ENCODE measurements at regions not wholly inside any gene's neighbourhood (a gene's known extent, or its start where the extent isn't known, plus 50 kb on each side); places are given as distances from the start of the nearest gene placed in this dataset.
"Not testable (repeated sequence)": the region's sequence is repeated elsewhere in the genome, so short reads cannot be mapped to it uniquely, and the experiment has no call there.

DNA sequence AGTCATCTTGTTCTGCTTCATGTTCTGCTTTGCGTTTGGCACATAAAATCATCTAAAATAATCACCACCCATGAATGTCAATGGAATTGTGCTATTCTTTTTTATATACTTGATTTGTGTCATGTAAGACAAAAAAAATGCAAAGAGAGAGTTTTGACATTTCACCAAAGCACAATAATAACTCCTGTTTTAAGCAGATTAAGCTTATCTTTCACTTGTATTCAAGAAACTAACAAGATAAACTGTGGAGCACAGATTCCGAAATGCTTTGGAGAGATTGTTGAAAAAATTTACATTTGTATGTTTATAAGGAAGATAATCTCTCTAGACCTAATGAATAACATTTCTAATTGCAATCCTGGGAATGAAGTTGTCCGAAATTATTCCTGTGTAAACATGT lies 225.1 kb upstream of the ANXA10 start:
- H3K4me3 ChIP-seq (ENCODE audit: low read length): no peak overlapping the region
- TF ChIP-seq POLR2AphosphoS5 (IDR thresholded peaks at IDR 0.05) (no peak), EZH2 (IDR thresholded peaks at IDR 0.05; ENCODE audit: borderline replicate concordance, insufficient read depth, low read length, poor library complexity, severe bottlenecking) (no peak)
- H3K4me2 ChIP-seq (ENCODE audit: low read length): no peak overlapping the region
- H3K27me3 ChIP-seq (ENCODE audit: insufficient read depth, low read depth, low read length): no peaks in the 10 kb centered on the region
- no peaks in the 10 kb centered on the region for H3F3A ChIP-seq (ENCODE audit: insufficient read depth, low read length, poor library complexity, severe bottlenecking)
- no peak overlapping the region for H3K9ac ChIP-seq (ENCODE audit: low read length)
- H3K36me3 ChIP-seq (ENCODE audit: insufficient read depth, low read length): no peaks in the 10 kb centered on the region
- H3K9me3 ChIP-seq (ENCODE audit: low read length): no peaks in the 10 kb centered on the region
- no peaks in the 10 kb centered on the region for H3K9me2 ChIP-seq (ENCODE audit: insufficient read depth, low read length)
- no peaks in the 10 kb centered on the region for H3K79me2 ChIP-seq (replicated peaks; ENCODE audit: insufficient read depth, low read length)
- no peaks in the 10 kb centered on the region for H4K20me1 ChIP-seq (ENCODE audit: insufficient read depth)
- no peak overlapping the region for H2AFZ ChIP-seq (ENCODE audit: low read depth, low read length)
- H3K27ac ChIP-seq (ENCODE audit: low read length): no peak overlapping the region

DNA sequence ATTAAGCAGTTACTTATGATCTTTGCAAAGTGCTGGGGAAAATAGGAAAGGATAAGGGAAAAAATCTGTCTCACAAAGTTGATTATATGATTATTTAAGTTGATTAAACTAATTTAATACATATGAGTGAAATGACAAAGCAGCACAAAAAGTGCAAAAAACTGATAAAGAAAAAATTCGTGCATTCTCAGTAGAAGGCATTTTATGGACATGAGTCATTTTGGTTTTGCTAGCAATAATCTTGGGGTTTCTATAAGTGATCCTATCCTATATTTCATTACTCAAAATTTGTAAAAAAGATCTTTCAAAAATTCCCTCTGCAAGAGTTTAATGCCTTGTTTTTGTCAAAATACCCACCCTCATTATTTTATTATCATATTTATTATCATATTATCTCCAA lies 224.2 kb upstream of the ANXA10 start:
- H3K27me3 ChIP-seq (ENCODE audit: insufficient read depth, low read depth, low read length): no peaks in the 10 kb centered on the region
- H3K27ac ChIP-seq (ENCODE audit: low read length): no peak overlapping the region
- no peak overlapping the region for H3K9ac ChIP-seq (ENCODE audit: low read length)
- H3K9me3 ChIP-seq (ENCODE audit: low read length): no peaks in the 10 kb centered on the region
- no peak overlapping the region for H2AFZ ChIP-seq (ENCODE audit: low read depth, low read length)
- H3K4me3 ChIP-seq (ENCODE audit: low read length): no peak overlapping the region
- no peaks in the 10 kb centered on the region for H3K36me3 ChIP-seq (ENCODE audit: insufficient read depth, low read length)
- no peaks in the 10 kb centered on the region for H3F3A ChIP-seq (ENCODE audit: insufficient read depth, low read length, poor library complexity, severe bottlenecking)
- no peaks in the 10 kb centered on the region for H4K20me1 ChIP-seq (ENCODE audit: insufficient read depth)
- H3K79me2 ChIP-seq (replicated peaks; ENCODE audit: insufficient read depth, low read length): no peaks in the 10 kb centered on the region
- H3K9me2 ChIP-seq (ENCODE audit: insufficient read depth, low read length): no peaks in the 10 kb centered on the region
- TF ChIP-seq SMC3 (conservative IDR thresholded peaks at IDR 0.05; ENCODE audit: poor library complexity) (no peak), EZH2 (IDR thresholded peaks at IDR 0.05; ENCODE audit: borderline replicate concordance, insufficient read depth, low read length, poor library complexity, severe bottlenecking) (no peak), TAF1 (IDR thresholded peaks at IDR 0.05; ENCODE audit: low read depth) (no peak), RAD21 (conservative IDR thresholded peaks at IDR 0.05) (no peak), POLR2AphosphoS5 (IDR thresholded peaks at IDR 0.05) (no peak), EP300 (conservative IDR thresholded peaks at IDR 0.05; ENCODE audit: poor library complexity, severe bottlenecking) (no peak), MXI1 (conservative IDR thresholded peaks at IDR 0.05; ENCODE audit: poor library complexity, severe bottlenecking) (no peak)
- TF ChIP-seq, protein P1, sequence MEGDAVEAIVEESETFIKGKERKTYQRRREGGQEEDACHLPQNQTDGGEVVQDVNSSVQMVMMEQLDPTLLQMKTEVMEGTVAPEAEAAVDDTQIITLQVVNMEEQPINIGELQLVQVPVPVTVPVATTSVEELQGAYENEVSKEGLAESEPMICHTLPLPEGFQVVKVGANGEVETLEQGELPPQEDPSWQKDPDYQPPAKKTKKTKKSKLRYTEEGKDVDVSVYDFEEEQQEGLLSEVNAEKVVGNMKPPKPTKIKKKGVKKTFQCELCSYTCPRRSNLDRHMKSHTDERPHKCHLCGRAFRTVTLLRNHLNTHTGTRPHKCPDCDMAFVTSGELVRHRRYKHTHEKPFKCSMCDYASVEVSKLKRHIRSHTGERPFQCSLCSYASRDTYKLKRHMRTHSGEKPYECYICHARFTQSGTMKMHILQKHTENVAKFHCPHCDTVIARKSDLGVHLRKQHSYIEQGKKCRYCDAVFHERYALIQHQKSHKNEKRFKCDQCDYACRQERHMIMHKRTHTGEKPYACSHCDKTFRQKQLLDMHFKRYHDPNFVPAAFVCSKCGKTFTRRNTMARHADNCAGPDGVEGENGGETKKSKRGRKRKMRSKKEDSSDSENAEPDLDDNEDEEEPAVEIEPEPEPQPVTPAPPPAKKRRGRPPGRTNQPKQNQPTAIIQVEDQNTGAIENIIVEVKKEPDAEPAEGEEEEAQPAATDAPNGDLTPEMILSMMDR (IDR thresholded peaks at IDR 0.05; ENCODE audit: poor library complexity, severe bottlenecking): no peak
- TF ChIP-seq, protein P2, sequence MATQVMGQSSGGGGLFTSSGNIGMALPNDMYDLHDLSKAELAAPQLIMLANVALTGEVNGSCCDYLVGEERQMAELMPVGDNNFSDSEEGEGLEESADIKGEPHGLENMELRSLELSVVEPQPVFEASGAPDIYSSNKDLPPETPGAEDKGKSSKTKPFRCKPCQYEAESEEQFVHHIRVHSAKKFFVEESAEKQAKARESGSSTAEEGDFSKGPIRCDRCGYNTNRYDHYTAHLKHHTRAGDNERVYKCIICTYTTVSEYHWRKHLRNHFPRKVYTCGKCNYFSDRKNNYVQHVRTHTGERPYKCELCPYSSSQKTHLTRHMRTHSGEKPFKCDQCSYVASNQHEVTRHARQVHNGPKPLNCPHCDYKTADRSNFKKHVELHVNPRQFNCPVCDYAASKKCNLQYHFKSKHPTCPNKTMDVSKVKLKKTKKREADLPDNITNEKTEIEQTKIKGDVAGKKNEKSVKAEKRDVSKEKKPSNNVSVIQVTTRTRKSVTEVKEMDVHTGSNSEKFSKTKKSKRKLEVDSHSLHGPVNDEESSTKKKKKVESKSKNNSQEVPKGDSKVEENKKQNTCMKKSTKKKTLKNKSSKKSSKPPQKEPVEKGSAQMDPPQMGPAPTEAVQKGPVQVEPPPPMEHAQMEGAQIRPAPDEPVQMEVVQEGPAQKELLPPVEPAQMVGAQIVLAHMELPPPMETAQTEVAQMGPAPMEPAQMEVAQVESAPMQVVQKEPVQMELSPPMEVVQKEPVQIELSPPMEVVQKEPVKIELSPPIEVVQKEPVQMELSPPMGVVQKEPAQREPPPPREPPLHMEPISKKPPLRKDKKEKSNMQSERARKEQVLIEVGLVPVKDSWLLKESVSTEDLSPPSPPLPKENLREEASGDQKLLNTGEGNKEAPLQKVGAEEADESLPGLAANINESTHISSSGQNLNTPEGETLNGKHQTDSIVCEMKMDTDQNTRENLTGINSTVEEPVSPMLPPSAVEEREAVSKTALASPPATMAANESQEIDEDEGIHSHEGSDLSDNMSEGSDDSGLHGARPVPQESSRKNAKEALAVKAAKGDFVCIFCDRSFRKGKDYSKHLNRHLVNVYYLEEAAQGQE (IDR thresholded peaks at IDR 0.05; ENCODE audit: borderline replicate concordance): no peak
- H3K4me2 ChIP-seq (ENCODE audit: low read length): no peak overlapping the region

DNA sequence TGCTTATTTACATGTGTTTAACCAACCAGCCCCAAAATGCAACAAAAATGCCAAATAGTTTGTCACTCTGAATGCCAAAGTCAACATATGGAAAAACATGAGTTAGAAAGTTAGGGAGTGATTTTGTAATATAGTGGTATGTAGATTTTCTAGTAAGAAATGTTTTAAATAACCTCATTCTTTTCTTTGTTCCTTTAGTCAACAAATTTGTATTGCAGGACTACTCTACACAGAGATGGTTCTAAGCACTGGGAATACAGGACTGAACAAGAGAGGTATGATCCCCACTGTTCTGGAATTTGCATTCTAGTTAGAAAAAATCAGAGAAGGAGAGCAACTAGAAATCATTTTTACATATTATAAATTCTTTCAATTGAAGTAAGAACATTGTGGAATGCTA lies 218.8 kb upstream of the ANXA10 start:
- no peaks in the 10 kb centered on the region for H3K27me3 ChIP-seq (ENCODE audit: insufficient read depth, low read depth, low read length)
- no peak overlapping the region for H2AFZ ChIP-seq (ENCODE audit: low read depth, low read length)
- H3K4me2 ChIP-seq (ENCODE audit: low read length): no peak overlapping the region
- no peaks in the 10 kb centered on the region for H3F3A ChIP-seq (ENCODE audit: insufficient read depth, low read length, poor library complexity, severe bottlenecking)
- H3K9ac ChIP-seq (ENCODE audit: low read length): no peak overlapping the region
- no peaks in the 10 kb centered on the region for H3K9me2 ChIP-seq (ENCODE audit: insufficient read depth, low read length)
- H3K36me3 ChIP-seq (ENCODE audit: insufficient read depth, low read length): no peaks in the 10 kb centered on the region
- no peaks in the 10 kb centered on the region for H3K9me3 ChIP-seq (ENCODE audit: low read length)
- H3K79me2 ChIP-seq (replicated peaks; ENCODE audit: insufficient read depth, low read length): no peaks in the 10 kb centered on the region
- no peak overlapping the region for H3K4me3 ChIP-seq (ENCODE audit: low read length)
- no peak overlapping the region for H3K27ac ChIP-seq (ENCODE audit: low read length)
- H4K20me1 ChIP-seq (ENCODE audit: insufficient read depth): no peaks in the 10 kb centered on the region
- TF ChIP-seq, protein P2 (IDR thresholded peaks at IDR 0.05; ENCODE audit: borderline replicate concordance): no peak
- TF ChIP-seq MXI1 (conservative IDR thresholded peaks at IDR 0.05; ENCODE audit: poor library complexity, severe bottlenecking): no peak

DNA sequence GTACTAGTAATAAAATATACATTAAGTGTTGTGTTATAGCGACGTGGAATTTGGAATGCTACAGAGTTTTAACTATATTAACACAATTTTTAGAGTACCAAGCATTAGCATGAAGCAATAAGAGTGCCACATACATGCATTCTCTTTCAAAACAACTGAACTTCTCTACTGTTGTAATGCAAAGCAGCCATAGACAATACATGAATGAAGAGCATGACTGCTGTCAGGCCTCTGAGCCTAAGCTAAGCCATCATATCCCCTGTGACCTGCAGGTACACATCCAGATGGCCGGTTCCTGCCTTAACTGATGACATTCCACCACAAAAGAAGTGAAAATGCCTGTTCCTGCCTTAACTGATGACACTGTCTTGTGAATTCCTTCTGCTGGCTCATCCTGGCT lies 216.2 kb upstream of the ANXA10 start:
- H3K4me2 ChIP-seq (ENCODE audit: low read length); H3K36me3 ChIP-seq (ENCODE audit: insufficient read depth, low read length); H3K4me3 ChIP-seq (ENCODE audit: low read length); H3K9ac ChIP-seq (ENCODE audit: low read length); H3K9me2 ChIP-seq (ENCODE audit: insufficient read depth, low read length); H3K79me2 ChIP-seq (replicated peaks; ENCODE audit: insufficient read depth, low read length); H3K27me3 ChIP-seq (ENCODE audit: insufficient read depth, low read depth, low read length); H3K9me3 ChIP-seq (ENCODE audit: low read length); H4K20me1 ChIP-seq (ENCODE audit: insufficient read depth); H3F3A ChIP-seq (ENCODE audit: insufficient read depth, low read length, poor library complexity, severe bottlenecking); H2AFZ ChIP-seq (ENCODE audit: low read depth, low read length); H3K27ac ChIP-seq (ENCODE audit: low read length): not testable (repeated sequence)

Measured in neural cell (in vitro differentiated cells).